CD4-positive, alpha-beta T cell (primary cell): ENCODE measurements at regions not wholly inside any gene's neighbourhood (a gene's known extent, or its start where the extent isn't known, plus 50 kb on each side); places are given as distances from the start of the nearest gene placed in this dataset.

Experiments used
- ATAC-seq: fragments of 200-7000 bp; cut with Tn5 transposase; one replicate; pipeline ENCODE4 v1.10.0; 2022; ENCODE audit warnings: mild to moderate bottlenecking; ENCODE audit not compliant: poor library complexity
- CTCF ChIA-PET: fragments of 350-600 bp; sonication (Branson Sonifier 250); formaldehyde crosslinking; loops from one replicate; lab custom pipeline; 2021; ENCODE audit warnings: antibody characterized with exemption, inconsistent platforms; lab: Charles Lee
- POLR2A ChIA-PET: fragments of 350-600 bp; sonication (Branson Sonifier 250); formaldehyde crosslinking; loops from one replicate; lab custom pipeline; 2021; ENCODE audit warnings: antibody characterized with exemption, inconsistent platforms; lab: Charles Lee
- DNase-seq, 14 experiments: peaks; one replicate each; pipeline ENCODE4 v3.0.0-alpha.2; 2013 to 2020; ENCODE audit warnings: mixed read lengths in 2 of 14
- H3K27ac ChIP-seq, 2 donors: one replicate each; pipeline versions ENCODE4 v1.5.1 to v1.7.0; 2013; ENCODE audit warnings: low read length in 2 of 2, low read depth in 1 of 2, mild to moderate bottlenecking in 1 of 2
- H3K27me3 ChIP-seq, 2 experiments: 1 replicate in 1 of 2; 2 replicates in 1 of 2; pipeline versions ENCODE4 v1.6.1 to v1.7.0; 2013; ENCODE audit warnings: low read length in 2 of 2, control low read depth in 1 of 2, mild to moderate bottlenecking in 1 of 2, moderate library complexity in 1 of 2; ENCODE audit not compliant: insufficient read depth in 2 of 2, control insufficient read depth in 1 of 2
- H3K36me3 ChIP-seq: one replicate; pipeline ENCODE4 v1.6.1; 2013; ENCODE audit warnings: low read length, control low read depth; ENCODE audit not compliant: insufficient read depth
- H3K4me1 ChIP-seq: one replicate; pipeline ENCODE4 v1.6.1; 2013; ENCODE audit warnings: low read length, control low read depth; ENCODE audit not compliant: insufficient read depth
- H3K4me3 ChIP-seq: one replicate; pipeline ENCODE4 v1.5.1; 2013; ENCODE audit warnings: mild to moderate bottlenecking, low read length, moderate library complexity
- H3K9me3 ChIP-seq, 2 experiments: 1 replicate in 1 of 2; 2 replicates in 1 of 2; pipeline versions ENCODE4 v1.6.1 to v1.7.0; 2013; ENCODE audit warnings: low read length in 2 of 2, mild to moderate bottlenecking in 2 of 2, control low read depth in 1 of 2, moderate library complexity in 1 of 2; ENCODE audit not compliant: control insufficient read depth in 1 of 2, insufficient read depth in 1 of 2
- H3K27ac Mint-ChIP-seq: one replicate; pipeline ENCODE4 v1.8.0; 2020; ENCODE audit warnings: mixed read lengths
- H3K27me3 Mint-ChIP-seq: one replicate; pipeline ENCODE4 v1.8.0; 2021; ENCODE audit warnings: mixed read lengths
- H3K36me3 Mint-ChIP-seq: one replicate; pipeline ENCODE4 v1.8.0; 2021; ENCODE audit warnings: low read depth, mixed read lengths
- H3K4me1 Mint-ChIP-seq: one replicate; pipeline ENCODE4 v1.8.0; 2021; ENCODE audit warnings: low read depth, mixed read lengths
- H3K4me3 Mint-ChIP-seq: one replicate; pipeline ENCODE4 v1.8.0; 2020; ENCODE audit warnings: mild to moderate bottlenecking, mixed read lengths
- H3K9me3 Mint-ChIP-seq: one replicate; pipeline ENCODE4 v1.8.0; 2020; ENCODE audit warnings: mixed read lengths
- CTCF ChIP-seq: fragments of 200-600 bp; IDR thresholded peaks from one replicate; pipeline ENCODE4 v1.8.0; 2022; ENCODE audit warnings: antibody characterized with exemption, mild to moderate bottlenecking
- intact Hi-C, 2 experiments: fragments of 100-400 bp; cut with DNase I in 1 of 2; cut with micrococcal nuclease in 1 of 2; formaldehyde crosslinking; loops; one replicate each; pipeline versions ENCODE4 v1.15.1 to v1.9.0; 2023 to 2025; cut with DNase I, micrococcal nuclease

DNA sequence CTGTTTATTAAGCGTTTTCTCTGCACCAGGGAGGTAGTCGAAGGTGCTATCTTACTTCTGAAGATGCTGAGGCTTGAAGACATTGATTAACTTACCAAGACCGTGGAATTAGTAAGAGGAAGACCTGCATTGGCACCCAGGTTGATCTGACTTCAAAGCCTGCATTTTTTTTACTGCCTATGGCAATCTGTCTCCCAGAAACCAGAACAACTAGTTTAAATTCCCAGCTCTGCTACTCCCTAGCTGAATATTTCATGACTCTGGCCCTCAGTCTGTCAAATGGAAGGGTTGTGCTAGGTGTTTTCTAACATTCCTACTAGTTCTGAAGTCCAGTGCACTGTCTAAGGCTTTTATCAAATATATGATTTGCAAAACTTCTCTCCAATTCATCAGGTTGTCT lies 52.0 kb upstream of the GRAMD1B start:
- Mint-ChIP-seq H3K9me3 (no peaks in the 10 kb centered on the region), H3K27ac (no peak overlapping the region), H3K4me1 (peaks cover 6% of the 10 kb centered on the region), H3K27me3 (no peaks in the 10 kb centered on the region), H3K36me3 (no peaks in the 10 kb centered on the region), H3K4me3 (no peak overlapping the region)
- H3K27me3 ChIP-seq, result no peaks in the 10 kb centered on the region
- H3K36me3 ChIP-seq, result no peaks in the 10 kb centered on the region
- ChIA-PET POLR2A (no interaction called here), CTCF (no interaction called here)
- no peak for TF ChIP-seq CTCF
- peaks cover 14% of the 10 kb centered on the region for H3K4me1 ChIP-seq
- H3K27ac ChIP-seq, result no peak overlapping the region
- H3K9me3 ChIP-seq, result no peaks in the 10 kb centered on the region
- intact Hi-C loops, result no loop called here
- no peak overlapping the region for H3K4me3 ChIP-seq
- no peak for DNase-seq
- no peak for ATAC-seq

- Mint-ChIP-seq H3K27ac (no peak overlapping the region), H3K9me3 (no peaks in the 10 kb centered on the region), H3K4me1 (peaks cover 2% of the 10 kb centered on the region), H3K4me3 (no peak overlapping the region), H3K27me3 (no peaks in the 10 kb centered on the region), H3K36me3 (no peaks in the 10 kb centered on the region)
- no peak for DNase-seq
- intact Hi-C loops, result no loop called here
- H3K4me1 ChIP-seq, result peaks cover 6% of the 10 kb centered on the region
- ChIA-PET POLR2A (no interaction called here), CTCF (no interaction called here)
- no peaks in the 10 kb centered on the region for H3K9me3 ChIP-seq
- no peak for TF ChIP-seq CTCF
- H3K4me3 ChIP-seq, result no peak overlapping the region
- ATAC-seq, result no peak
- no peaks in the 10 kb centered on the region for H3K27me3 ChIP-seq
- no peak overlapping the region for H3K27ac ChIP-seq
- no peaks in the 10 kb centered on the region for H3K36me3 ChIP-seq
Measured at GRCh38 chr11:123377355-123377754, 52.7 kb upstream of the GRAMD1B start.

DNA sequence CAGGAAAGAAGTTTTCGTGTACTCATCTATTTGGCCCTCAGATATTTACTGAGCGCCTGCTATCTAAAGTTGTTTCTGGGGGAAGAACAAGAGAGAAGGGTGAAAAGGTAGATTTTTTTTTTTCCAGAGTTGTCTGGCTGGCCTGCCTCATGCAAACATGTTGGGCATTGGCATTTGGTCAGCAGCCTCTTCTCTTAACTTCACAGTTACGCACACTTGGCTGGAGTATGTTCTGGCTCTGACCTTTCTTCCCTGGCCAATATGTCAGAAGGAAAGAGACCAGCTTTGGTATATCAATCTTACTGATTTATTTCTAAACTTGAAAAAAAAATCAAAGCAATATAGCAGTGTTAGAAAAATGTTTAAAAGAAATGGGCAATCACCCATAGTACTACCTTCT lies 54.2 kb upstream of the GRAMD1B start:
- no peak for TF ChIP-seq CTCF
- DNase-seq (no peak), ATAC-seq (no peak)
- Histone ChIP-seq H3K4me1 (no peaks in the 10 kb centered on the region), H3K27ac (no peak overlapping the region), H3K4me3 (no peak overlapping the region), H3K36me3 (no peaks in the 10 kb centered on the region), H3K27me3 (no peaks in the 10 kb centered on the region), H3K9me3 (no peaks in the 10 kb centered on the region)
- no peaks in the 10 kb centered on the region for H3K9me3 Mint-ChIP-seq
- no peak overlapping the region for H3K27ac Mint-ChIP-seq
- intact Hi-C loops, result no loop called here
- no peaks in the 10 kb centered on the region for H3K36me3 Mint-ChIP-seq
- ChIA-PET POLR2A (interaction anchor here (0.6 kb wide), 1 partner anchor 100 kb away, joined by 4 read pairs; no protein-coding TSS in a partner anchor), CTCF (no interaction called here)
- no peaks in the 10 kb centered on the region for H3K4me1 Mint-ChIP-seq
- H3K4me3 Mint-ChIP-seq, result no peak overlapping the region
- H3K27me3 Mint-ChIP-seq, result no peaks in the 10 kb centered on the region
